Stimulated activated CD4-positive, alpha-beta T cell treated with anti-CD3 and anti-CD28 coated beads, Interleukin-15, amount 100 ng/mL, for 48 hours (primary cell): ENCODE measurements at regions not wholly inside any gene's neighbourhood (a gene's known extent, or its start where the extent isn't known, plus 50 kb on each side); places are given as distances from the start of the nearest gene placed in this dataset.

Experiments
- DNase-seq, 2 donors: peaks; one replicate each; pipeline ENCODE4 v3.0.0-alpha.2; 2020; ENCODE audit warnings: low read depth in 2 of 2

DNA sequence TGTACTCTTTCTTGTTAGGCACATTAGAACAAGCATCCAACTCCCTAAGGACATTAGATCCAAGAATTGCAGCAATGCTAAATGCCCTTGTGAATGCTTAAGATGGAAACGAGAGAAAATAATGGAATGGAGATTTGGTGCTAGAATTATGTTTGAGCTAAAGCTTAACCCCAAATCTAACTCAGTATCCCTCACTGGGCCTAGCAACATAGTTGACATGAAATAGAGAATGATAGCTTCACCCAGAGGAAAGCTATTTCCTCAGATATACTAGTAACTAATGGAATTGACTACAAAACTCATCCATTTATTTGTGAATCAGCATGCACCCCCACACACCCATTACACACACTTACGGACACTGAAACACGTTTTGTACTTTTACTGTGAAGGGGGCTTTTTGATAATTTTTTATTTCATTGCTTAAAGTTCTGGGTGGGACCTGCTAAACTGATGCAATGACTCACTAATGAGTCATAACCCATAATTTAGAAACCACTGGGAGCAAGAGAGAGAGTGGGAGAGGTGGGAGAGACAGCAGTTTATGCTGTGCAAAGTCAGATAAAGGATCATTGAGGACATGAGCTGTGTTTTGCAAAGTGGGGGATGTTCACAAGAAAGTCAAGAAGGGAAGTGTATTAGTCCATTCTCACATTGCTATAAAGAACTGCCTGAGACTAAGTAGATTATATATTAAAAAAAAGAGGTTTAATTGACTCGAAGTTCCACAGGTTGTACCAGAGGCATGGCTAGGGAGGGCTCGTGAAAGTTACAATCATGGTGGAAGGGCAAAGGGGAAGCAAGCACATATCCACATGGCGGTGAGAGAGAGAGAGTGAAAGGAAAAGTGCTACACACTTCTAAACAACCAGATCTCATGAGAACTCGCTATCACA, 382.7 kb downstream of the SFMBT2 start:
- no peak for DNase-seq

DNA sequence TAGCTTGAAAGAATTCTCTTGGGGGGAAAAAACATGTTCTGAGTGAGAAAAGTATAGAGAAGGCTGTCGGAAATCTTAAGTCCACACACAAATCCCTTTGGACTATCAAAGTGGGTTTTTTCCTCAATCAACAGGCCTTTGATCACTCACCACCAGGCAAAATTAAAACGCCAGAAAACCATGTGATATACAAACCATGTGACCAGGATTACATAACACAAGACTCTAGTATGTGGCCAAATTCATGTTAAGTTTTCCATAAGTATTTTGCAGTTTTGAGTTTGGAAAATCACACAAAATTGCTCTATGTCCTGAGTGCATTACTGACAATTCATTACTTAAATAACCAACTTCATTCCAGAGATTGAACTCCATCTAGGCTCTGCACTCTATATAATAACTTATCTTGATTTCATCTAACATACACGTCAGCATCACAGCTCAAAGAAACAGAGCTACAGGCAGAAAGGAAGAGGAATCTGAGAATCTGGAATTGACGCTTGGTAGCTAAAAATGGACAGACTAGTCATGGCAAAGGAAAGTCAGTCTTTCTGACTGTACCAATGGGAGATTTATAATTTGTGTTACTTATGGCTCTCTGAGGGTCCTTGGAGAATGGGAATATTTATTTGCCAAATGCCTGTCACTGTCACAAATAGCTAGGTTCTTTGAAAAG, 383.5 kb downstream of the SFMBT2 start:
- no peak for DNase-seq

DNA sequence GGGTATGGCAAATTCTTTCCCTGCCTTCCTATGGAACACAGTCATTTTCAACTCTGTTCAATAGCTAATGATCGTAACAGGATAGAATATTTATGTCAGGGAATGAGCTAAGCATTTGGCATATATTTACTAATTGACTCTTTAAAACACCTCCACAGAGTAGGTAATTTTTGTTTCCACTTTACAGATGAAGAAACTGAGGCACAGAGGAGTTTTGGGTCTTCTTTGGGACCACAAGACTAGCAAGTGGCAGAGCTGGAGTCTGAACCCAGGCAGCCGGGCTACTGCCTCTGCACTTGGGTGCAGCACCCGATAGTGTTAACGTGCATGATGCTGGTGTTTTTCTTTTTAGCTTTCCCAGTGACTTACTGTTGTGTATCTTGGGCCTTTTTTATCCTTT, 384.0 kb downstream of the SFMBT2 start:
- DNase-seq, result no peak

DNA sequence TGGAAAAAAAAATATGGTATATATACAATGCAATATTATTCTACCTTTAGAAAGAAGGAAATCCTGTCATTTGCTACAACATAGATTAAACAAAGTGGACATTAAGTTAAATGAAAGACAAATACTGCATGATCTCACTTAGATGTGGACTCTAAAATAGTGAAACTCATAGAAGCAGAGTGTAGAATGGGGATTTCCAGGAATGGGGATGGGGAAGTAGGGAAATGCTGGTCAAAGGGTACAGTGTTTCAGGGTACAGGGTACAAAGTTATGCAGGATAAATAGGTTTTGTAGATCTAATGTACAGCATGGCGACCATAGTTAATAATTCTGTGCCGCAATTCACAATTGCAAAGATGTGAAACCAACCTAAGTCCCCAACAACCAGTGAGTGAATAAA, 385.5 kb downstream of the SFMBT2 start:
- DNase-seq, result no peak

DNA sequence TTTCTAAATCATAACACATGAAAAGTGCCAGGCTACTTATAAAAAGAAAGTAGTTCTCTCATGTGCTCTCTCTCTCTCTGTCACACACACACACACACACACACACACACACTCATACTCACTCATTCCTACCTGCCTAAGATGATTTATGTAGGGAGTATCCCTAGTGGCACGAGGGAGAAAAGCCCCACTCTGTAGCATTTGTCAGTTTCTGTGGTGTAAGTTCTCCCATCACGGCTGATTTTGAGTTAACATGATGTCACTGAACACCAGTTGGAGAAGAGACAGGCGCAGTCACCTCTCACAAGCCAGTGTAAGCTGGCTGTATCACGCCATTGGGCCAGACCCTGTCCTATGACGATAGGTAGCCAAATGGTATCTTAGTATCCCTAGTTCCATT, 395.4 kb downstream of the SFMBT2 start:
- no peak for DNase-seq

DNA sequence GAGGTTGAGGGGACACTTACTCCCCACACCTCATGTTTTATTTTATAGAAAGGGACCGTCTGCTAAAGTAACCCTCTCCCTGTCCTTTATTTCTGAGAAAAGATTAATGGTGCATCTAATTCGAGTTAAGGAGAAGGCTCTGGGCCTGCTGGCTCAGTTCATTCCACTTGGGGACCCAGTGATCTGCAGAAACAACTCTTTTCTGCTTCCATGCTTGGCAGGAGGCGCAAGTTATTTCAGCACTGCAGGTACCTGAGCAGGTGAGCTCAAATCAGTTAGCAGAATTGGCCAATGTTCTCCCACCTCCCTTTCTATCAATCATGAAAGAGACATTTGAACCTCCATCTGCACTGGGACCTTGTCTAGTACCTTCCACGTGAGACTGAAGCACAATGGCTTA, 396.1 kb downstream of the SFMBT2 start:
- DNase-seq, result no peak

DNA sequence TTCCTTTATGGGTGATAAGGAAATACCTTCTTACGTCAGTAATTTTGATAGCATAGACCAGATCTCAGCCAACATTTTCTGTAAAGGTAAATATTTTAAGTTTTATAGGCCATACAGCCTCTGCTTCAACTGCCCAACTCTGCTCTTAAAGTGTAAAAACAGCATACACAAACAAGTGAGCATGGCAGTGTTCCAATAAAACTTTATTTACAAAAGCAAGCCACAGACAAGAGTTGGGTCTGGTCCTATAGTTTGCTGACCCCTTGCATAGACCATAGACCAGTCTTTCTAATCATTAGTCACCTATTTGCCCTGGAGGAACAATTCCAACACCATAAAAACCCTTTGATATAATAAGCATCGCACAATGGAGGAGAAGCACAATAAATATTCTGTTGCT, 398.8 kb downstream of the SFMBT2 start:
- no peak for DNase-seq

DNA sequence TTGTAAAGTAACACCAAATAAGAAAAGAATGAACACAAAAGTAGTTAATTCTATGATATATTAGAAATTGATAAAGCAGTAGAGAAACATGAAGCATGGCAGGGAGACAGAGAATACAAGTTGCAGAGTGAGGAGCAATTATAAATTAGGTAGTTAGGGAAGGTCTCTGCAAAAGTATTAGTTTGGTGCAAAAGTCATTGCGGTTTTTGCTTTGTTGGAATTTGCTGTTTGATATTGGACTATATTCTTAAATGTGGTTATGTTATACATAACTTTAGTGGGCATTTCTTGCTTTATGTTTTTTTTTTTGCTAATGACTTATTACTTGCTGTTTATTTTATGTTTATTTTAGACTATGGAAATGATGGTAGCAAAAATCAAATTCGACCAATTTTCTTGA, 402.2 kb downstream of the SFMBT2 start:
- no peak for DNase-seq

DNA sequence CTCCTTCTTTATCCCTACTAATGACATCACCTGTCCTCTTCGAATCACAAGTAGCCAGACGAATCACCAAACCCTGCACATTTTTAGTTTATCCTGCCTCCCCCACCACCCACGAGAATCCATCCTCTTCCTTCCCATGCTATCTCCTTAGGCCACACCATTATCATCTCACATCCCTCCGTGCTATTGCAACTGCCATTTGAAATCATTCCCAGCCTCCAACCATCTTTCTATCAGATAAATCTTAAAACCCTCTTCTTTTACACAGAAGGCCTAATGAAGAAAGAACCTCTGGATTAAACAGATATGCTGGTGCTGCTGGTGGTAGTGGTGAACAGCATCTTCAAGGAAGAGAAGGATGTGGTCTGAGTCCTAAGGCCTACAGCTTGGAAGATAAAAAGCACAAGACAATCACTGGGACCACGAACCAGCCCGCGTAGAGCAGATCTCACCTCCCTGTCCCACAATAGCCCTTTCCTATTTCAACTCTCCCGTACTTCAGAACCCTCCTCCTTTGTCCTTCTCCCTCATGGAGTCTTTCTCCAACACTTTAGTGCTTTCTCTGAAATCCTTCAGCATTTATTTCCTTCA, 403.1 kb downstream of the SFMBT2 start:
- no peak for DNase-seq

DNA sequence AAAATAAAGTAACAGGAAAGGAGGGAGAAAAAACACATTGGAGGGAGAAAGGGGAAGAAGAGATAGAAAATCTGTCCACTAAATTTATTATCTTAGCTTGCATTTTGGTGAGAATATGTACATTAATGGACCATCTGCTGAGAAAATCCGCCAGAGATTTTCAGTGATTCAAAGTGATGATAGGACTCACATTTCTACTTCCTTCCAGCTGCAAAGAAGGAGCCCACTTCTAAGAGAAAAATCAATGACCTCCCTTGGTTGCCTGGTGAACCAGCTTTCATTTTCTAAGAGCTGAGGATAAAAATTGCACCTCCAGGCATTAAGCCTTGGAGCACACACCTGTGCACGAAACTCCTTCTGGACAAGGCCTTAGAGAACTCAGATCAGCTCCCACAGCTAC, 404.3 kb downstream of the SFMBT2 start:
- no peak for DNase-seq

DNA sequence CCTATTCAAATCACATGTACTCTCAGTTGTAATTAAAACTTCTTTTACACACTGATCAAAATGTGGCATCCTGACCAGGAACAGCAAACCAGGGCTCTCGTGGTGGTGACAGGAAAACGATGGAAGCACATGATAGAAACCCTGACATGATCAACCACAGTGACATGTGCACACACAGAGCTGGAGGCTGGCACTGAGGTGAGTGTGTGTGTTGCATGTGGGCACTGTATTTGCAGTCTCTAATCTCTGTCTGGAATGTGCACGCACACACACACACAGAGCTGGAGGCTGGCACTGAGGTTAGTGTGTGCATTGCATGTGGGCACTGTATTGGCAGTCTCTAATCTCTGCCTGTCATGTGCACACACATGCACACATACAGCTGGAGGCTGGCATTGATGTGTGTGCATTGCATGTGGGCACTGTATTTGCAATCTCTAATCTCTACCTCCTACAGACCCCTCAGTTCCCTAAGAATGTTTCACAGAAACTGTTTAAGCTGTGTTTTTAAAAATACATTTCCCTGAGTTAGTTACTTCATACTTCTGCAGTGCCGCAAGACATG, 406.9 kb downstream of the SFMBT2 start:
- no peak for DNase-seq

DNA sequence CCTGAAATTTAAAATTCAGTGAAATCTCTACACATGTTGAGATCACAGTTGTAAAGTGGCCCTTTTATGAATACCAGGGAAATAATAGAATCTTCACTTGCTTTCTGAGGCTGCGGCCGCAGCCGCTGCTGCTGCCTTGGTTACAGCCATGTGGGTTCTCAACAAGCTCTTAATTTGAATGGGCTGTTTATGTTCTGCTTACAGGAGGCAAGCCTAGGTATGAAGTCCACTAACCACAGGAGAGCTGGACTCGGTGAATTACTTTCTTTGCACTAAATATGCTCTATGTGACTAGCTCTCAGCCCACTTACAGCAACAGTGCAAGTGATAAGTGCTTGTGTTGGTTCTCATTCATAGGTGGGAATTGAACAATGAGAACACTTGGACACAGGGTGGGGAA, 410.8 kb downstream of the SFMBT2 start:
- no peak for DNase-seq

DNA sequence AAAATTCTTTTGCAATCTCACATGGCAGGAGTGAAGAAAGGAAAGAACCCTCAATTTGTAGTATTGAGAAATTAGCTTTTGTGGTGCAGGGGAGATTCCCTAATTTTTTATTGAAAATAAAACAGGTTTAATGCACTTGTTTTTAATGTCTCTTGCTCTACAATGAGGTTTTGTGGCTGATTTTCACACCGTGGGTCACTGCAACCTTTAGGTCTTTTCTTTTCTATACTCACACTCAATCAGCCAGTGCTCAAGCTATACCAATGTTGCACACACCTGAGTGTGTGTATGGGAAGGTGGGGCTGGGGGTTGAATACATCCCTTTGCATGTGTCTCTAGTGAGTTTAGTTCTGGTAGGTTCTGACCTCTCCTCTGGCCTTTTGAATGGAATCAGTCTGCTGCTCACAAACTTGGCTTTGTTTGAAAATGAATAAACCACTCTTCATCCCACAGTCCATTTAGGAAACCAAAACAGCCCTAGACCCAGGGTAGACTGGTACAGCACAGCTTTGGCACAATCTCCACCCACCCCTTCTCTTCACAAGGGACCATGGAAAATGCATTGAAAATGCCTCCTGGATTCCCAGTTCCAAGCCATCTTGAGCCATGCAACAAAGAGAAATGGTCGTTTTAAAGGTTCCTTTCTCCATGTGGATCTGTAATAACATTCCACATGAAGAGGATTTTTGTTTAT, 411.5 kb downstream of the SFMBT2 start:
- no peak for DNase-seq

DNA sequence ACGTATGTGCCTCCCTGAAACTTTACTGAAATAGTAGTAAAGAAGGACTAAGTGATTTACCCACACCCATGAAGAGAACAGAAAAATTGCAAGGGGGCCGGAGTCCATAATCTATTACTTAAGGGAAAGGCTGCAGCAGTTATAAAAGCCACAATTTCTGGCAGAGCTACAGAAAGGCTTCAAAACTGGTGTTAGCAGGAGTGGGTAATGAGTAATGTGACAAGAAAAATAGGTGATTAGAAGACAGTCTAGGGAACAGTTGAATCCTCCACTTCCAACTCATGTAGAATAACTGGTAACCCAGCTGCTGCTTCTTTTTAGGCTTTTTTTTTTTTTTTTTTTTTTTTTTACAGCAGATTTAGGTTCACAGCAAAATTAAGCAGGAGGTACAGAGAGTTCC, 413.3 kb downstream of the SFMBT2 start:
- DNase-seq, result no peak

DNA sequence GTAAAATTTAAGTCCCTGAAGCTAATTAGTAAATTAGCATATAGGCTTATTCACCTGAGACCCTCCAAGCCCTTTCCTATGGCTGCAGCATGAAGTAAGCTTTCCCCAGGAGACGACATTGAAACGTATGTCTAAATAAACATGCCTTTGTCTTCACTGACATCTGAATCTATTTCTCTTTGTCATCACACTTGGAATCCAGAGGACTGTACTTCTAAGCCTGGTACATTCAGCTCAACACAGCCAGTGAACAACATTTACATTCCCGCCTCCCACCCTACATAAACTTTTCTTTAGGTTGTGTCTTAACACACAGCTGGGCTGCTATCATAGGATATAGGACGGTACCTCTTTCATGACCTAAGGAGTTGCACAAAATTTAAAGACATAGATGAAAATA, 414.4 kb downstream of the SFMBT2 start:
- DNase-seq, result no peak

DNA sequence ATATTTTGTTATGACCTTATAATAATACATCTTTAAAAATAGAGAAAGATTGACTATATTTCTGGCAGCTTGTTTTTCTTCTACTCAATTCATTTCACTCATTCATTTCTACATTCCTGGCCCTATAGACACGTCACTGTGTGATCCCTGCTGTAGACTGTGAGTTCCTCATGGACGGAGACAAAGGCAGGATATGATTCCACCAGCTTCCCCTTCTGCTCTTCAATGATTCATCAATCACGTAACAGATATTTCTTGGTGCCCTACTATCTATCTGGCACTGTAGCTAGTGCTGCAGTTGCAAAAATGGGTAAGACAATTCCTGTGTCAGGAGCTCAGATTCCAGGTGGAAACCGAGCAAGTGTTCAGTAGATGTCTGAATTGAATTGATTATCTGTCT, 415.0 kb downstream of the SFMBT2 start:
- no peak for DNase-seq

DNA sequence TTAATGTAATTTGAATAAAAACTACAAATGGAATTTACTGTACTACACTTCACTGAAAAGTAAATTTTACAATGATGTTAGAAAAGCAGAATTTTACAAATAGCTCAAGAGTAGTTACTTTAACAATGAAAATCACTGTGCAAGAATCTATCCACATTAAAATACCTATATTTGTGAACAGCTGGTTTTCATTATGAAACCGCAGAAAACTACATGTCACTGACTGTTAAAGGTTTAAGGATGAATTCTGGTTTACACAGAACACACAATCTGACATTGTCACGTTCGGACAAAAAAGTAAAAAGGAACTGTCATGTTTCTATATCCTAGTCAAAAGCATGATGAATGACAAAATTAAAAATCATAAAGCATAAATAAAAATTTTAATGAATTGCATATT, 415.3 kb upstream of the PRKCQ start:
- DNase-seq, result no peak

DNA sequence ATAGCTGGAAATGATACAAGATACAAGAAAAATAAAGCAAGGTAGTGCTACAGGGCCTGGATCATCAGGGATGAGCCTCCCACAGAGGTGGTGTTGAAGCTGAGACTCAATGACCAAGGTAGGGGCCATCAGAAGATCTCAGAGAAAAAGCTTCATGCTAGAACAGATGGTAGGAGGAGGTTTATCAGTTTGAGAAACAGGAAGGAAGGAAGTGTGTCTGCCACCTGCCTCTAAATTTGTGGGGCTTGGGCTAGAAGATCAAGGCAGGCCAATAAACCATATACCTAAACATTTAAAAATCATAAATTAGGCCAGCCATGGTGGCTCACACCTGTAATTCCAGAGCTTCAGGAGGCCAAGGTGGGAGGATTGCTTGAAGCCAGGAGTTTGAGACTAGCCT, 410.8 kb upstream of the PRKCQ start:
- no peak for DNase-seq

DNA sequence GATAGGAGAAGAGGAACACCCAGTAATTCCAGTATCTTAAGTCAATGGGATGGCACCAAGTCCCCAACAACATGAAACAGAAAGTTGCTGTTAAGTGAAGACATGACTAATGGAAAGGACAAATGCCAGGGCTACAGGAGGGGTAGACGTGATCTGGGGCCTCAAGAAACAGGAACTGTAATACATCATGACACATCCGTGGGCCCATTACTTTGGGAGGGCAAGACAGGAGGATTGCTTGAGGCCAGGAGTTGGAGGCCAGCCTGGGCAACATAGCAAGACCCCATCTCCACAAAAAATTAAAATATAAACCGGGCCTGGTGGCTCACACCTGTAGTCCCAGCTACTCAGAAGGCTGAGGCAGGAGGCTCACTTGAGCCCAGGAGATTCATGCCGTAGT, 408.6 kb upstream of the PRKCQ start:
- DNase-seq, result no peak

DNA sequence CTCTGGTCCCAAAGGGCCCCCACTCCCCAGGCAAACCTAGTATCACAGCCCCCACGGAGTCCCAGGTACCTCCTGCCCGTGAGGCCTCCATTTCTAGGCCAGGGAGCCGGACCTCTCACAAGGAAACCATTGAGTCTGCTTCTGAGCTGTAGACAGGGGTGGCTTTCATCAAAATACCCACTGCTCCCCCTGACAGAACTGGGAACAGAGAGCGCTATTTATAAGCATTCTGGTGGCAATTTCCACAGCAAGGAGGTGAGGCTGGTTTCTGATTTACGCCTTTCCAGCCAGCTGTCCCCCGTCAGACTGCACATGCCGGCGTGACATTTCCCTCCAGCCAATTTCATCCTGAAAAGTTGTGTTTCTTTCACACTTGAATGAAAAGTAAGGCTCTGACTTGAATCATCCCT, 407.5 kb upstream of the PRKCQ start:
- DNase-seq, result no peak

DNA sequence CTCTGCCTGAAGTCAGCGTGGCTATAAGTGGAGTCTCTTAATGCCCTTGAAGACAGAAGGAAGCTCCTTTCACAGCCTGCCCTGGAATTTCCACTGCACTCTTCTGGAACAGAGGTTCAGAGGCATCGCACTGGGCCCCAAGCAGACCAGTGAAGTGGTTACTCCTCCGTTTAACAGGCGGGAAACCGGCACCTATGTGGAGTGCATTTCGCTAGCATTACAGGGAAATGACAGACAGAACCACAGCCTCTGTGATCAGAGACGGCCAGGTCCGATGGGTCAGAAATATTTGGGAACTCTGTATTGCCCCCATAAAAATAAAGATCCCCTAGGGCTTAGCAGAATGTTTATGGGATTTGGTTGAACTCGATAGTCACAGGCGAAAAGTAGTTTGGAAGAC, 406.9 kb upstream of the PRKCQ start:
- DNase-seq, result no peak

DNA sequence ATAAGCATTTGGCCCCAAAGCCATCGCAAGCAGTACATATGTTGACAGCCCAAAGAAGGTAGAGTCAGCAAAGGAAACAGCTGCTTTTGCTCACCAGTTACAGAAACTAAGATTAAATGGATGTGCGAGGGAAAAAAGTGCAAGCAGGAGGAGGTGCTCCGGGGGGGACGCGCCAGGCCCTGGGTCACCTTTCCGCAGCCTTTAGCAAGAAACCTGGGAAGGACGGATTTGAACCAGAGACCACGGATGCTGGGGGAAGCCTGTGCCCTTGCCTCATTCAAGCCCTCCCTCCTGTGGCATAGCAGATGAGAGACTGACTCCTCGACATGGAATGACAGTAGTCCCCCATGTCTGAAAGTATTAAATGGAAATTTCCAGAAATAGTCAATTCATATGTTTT, 405.6 kb upstream of the PRKCQ start:
- DNase-seq, result no peak
